K562 (cell line): ENCODE measurements at regions not wholly inside any gene's neighbourhood (a gene's known extent, or its start where the extent isn't known, plus 50 kb on each side); places are given as distances from the start of the nearest gene placed in this dataset.

Experiments used
- ADNP ChIP-seq: fragments of 200-800 bp; sonication (Bioruptor generic); IDR thresholded peaks from 2 replicates; pipeline ENCODE4 v1.6.1; 2016; ENCODE audit warnings: missing genetic modification characterization, missing compliant biosample characterization
- CEBPG ChIP-seq, 3 experiments: fragments of 200-800 bp in 1 of 3; sonication (Bioruptor generic) in 1 of 3; sonication (generic) in 1 of 3; formaldehyde crosslinking in 1 of 3; IDR thresholded peaks in 2 of 3; conservative IDR thresholded peaks in 1 of 3; 2 replicates each; pipeline versions ENCODE4 v1.6.1 to v1.8.0; 2016 to 2022; ENCODE audit warnings: missing compliant biosample characterization in 2 of 3, missing genetic modification characterization in 2 of 3, mild to moderate bottlenecking in 1 of 3, missing genetic modification reagents in 1 of 3
- HDAC8 ChIP-seq: fragments of 450-650 bp; IDR thresholded peaks from 2 replicates; pipeline ENCODE4 v1.6.1; 2016; ENCODE audit warnings: mild to moderate bottlenecking, missing genetic modification characterization, moderate library complexity, missing compliant biosample characterization
- KLF16 ChIP-seq: IDR thresholded peaks from 2 replicates; pipeline ENCODE4 v1.6.1; 2016; ENCODE audit warnings: antibody characterized with exemption
- NFXL1 ChIP-seq: fragments of 450-650 bp; formaldehyde crosslinking; IDR thresholded peaks from 2 replicates; pipeline ENCODE4 v1.4.0; 2021; ENCODE audit warnings: mild to moderate bottlenecking
- NR2C2 ChIP-seq, 2 experiments: fragments of 200-800 bp in 1 of 2; sonication (Bioruptor generic) in 1 of 2; sonication (generic) in 1 of 2; formaldehyde crosslinking in 1 of 2; IDR thresholded peaks; 2 replicates each; pipeline versions ENCODE4 v1.6.1 to v1.8.0; 2016 to 2022; ENCODE audit warnings: mild to moderate bottlenecking in 1 of 2, missing compliant biosample characterization in 1 of 2, missing genetic modification characterization in 1 of 2, missing genetic modification reagents in 1 of 2
- ZBTB9 ChIP-seq: fragments of 450-650 bp; formaldehyde crosslinking; IDR thresholded peaks from 2 replicates; pipeline ENCODE4 v1.4.0; 2020; ENCODE audit warnings: mild to moderate bottlenecking, moderate library complexity
- TF ChIP-seq, protein P1 (sequence below), 3 experiments: IDR thresholded peaks in 2 of 3; conservative IDR thresholded peaks in 1 of 3; 2 replicates each; pipeline ENCODE4 v1.5.1; 2011 to 2012; ENCODE audit warnings: low read length in 3 of 3, mild to moderate bottlenecking in 3 of 3, control low read depth in 2 of 3, improper control_type of control experiment in 1 of 3, inconsistent platforms in 1 of 3, low read depth in 1 of 3, mixed read lengths in 1 of 3, moderate library complexity in 1 of 3; ENCODE audit not compliant: insufficient read depth in 2 of 3

DNA sequence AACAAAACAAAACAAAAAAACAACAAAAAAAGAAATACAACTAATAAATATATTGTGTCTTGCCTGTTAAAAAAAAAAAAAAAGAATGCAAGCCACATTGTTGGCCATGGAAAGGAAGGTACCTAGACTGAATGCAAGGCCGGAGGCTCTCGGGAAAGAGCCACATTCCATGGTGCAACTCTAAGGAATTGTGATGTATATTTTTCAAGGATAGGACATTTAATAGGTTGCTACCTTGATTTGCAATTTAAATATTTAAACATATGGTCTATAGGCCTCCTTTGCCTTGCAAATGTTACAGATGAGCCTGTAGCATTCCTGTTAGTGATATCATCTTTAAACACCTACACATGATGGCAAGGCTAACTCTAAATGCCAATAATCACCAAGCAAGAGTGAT lies 650.9 kb downstream of the TOX3 start:
- TF ChIP-seq KLF16 (no peak), NFXL1 (CRISPR knock-in tag) (no peak), CEBPG (CRISPR knock-in tag; IDR thresholded peaks at IDR 0.05) (no peak), CEBPG (tag; conservative IDR thresholded peaks at IDR 0.05 in 1 of 2, IDR thresholded peaks at IDR 0.05 in 1 of 2) (no peak), ADNP (tag) (no peak), NR2C2 (CRISPR knock-in tag; IDR thresholded peaks at IDR 0.05) (no peak), NR2C2 (tag; IDR thresholded peaks at IDR 0.05) (no peak), HDAC8 (no peak), ZBTB9 (no peak)
- TF ChIP-seq, protein P1, sequence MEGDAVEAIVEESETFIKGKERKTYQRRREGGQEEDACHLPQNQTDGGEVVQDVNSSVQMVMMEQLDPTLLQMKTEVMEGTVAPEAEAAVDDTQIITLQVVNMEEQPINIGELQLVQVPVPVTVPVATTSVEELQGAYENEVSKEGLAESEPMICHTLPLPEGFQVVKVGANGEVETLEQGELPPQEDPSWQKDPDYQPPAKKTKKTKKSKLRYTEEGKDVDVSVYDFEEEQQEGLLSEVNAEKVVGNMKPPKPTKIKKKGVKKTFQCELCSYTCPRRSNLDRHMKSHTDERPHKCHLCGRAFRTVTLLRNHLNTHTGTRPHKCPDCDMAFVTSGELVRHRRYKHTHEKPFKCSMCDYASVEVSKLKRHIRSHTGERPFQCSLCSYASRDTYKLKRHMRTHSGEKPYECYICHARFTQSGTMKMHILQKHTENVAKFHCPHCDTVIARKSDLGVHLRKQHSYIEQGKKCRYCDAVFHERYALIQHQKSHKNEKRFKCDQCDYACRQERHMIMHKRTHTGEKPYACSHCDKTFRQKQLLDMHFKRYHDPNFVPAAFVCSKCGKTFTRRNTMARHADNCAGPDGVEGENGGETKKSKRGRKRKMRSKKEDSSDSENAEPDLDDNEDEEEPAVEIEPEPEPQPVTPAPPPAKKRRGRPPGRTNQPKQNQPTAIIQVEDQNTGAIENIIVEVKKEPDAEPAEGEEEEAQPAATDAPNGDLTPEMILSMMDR (IDR thresholded peaks at IDR 0.05 in 2 of 3, conservative IDR thresholded peaks at IDR 0.05 in 1 of 3; ENCODE audit: insufficient read depth in 2 of 3, low read depth in 1 of 3, low read length in 3 of 3), result no peak
